ENCODE measurements at regions not wholly inside any gene's neighbourhood (a gene's known extent, or its start where the extent isn't known, plus 50 kb on each side); places are given as distances from the start of the nearest gene placed in this dataset.

- TF ChIP-seq CTCF (conservative IDR thresholded peaks at IDR 0.05; ENCODE audit: low read depth, low read length) (no peak), POLR2A (IDR thresholded peaks at IDR 0.05; ENCODE audit: low read depth, low read length) (no peak), MAFK (IDR thresholded peaks at IDR 0.05; ENCODE audit: low read depth, low read length) (no peak), RCOR1 (IDR thresholded peaks at IDR 0.05; ENCODE audit: insufficient replicate concordance, low read length) (no peak), CHD1 (IDR thresholded peaks at IDR 0.05; ENCODE audit: low read depth, low read length) (no peak), USF2 (IDR thresholded peaks at IDR 0.05; ENCODE audit: low read depth, low read length) (no peak), FOS (IDR thresholded peaks at IDR 0.05; ENCODE audit: low read depth, low read length) (no peak), SMC3 (IDR thresholded peaks at IDR 0.05; ENCODE audit: low read depth, low read length) (no peak)
These were observed 174.9 kb upstream of the FRG1 start for GRCh38 chr4:189765736-189766135.

All from IMR-90 (cell line).